ENCODE measurements at regions not wholly inside any gene's neighbourhood (a gene's known extent, or its start where the extent isn't known, plus 50 kb on each side); places are given as distances from the start of the nearest gene placed in this dataset.

- no peak for FAIRE-seq
Measured at GRCh38 chr16:86166414-86166813, 267.5 kb downstream of the IRF8 start.

- no peak for FAIRE-seq
Measured at GRCh38 chr16:86167061-86167460, 268.1 kb downstream of the IRF8 start.

GRCh38 chr16:86170720-86171119, 271.8 kb downstream of the IRF8 start:
- FAIRE-seq: no peak

- no peak for FAIRE-seq
Measured at GRCh38 chr16:86171329-86171728, 272.4 kb downstream of the IRF8 start.

GRCh38 chr16:86175816-86176215, 276.9 kb downstream of the IRF8 start:
- no peak for FAIRE-seq

GRCh38 chr16:86176462-86176861, 277.5 kb downstream of the IRF8 start:
- no peak for FAIRE-seq

- FAIRE-seq: no peak
Measured at GRCh38 chr16:86180244-86180643, 281.3 kb downstream of the IRF8 start.

GRCh38 chr16:86180780-86181179, 281.8 kb downstream of the IRF8 start:
- FAIRE-seq: no peak

- FAIRE-seq: no peak
Measured at GRCh38 chr16:86181526-86181925, 282.6 kb downstream of the IRF8 start.

- no peak for FAIRE-seq
Measured at GRCh38 chr16:86184185-86184584, 285.2 kb downstream of the IRF8 start.

GRCh38 chr16:86185089-86185488, 286.1 kb downstream of the IRF8 start:
- FAIRE-seq: no peak

GRCh38 chr16:86186313-86186712, 287.4 kb downstream of the IRF8 start:
- FAIRE-seq: no peak

GRCh38 chr16:86189934-86190333, 291.0 kb downstream of the IRF8 start:
- FAIRE-seq: no peak

- FAIRE-seq: no peak
Measured at GRCh38 chr16:86191663-86192062, 292.7 kb downstream of the IRF8 start.

- no peak for FAIRE-seq
Measured at GRCh38 chr16:86193528-86194193, 294.7 kb downstream of the IRF8 start.

GRCh38 chr16:86195863-86196630, 297.1 kb downstream of the IRF8 start:
- FAIRE-seq: no peak

- FAIRE-seq: no peak
Measured at GRCh38 chr16:86196687-86197391, 297.9 kb downstream of the IRF8 start.

- no peak for FAIRE-seq
Measured at GRCh38 chr16:86198206-86199118, 299.5 kb downstream of the IRF8 start.

- FAIRE-seq: no peak
Measured at GRCh38 chr16:86199182-86199581, 300.2 kb downstream of the IRF8 start.

GRCh38 chr16:86199871-86200695, 301.1 kb downstream of the IRF8 start:
- FAIRE-seq: no peak

GRCh38 chr16:86200722-86201121, 301.8 kb downstream of the IRF8 start:
- no peak for FAIRE-seq

GRCh38 chr16:86201746-86202145, 302.8 kb downstream of the IRF8 start:
- FAIRE-seq: no peak

All from A204.1 (cell line).